PC-3 (cell line): ENCODE measurements at regions not wholly inside any gene's neighbourhood (a gene's known extent, or its start where the extent isn't known, plus 50 kb on each side); places are given as distances from the start of the nearest gene placed in this dataset.

Source experiments
- ATAC-seq: fragments of 200-7000 bp; cut with Tn5 transposase; 2 replicates; pipeline ENCODE4 v1.9.1; 2020; ENCODE audit warnings: mild to moderate bottlenecking, moderate library complexity
- BruUV-seq: library from RNA; stranded (reverse); fragments of 400-500 nt; replicated peaks from 2 replicates; lab custom pipeline; 2021; lab: Mats Ljungman, UMichigan
- CTCF ChIA-PET: fragments of 300-600 bp; sonication (Branson Sonifier 250); formaldehyde crosslinking; loops from one replicate; lab custom pipeline; 2022; ENCODE audit warnings: antibody characterized with exemption; lab: Charles Lee
- POLR2A ChIA-PET: fragments of 300-600 bp; sonication (Branson Sonifier 250); formaldehyde crosslinking; loops from one replicate; lab custom pipeline; 2022; ENCODE audit warnings: antibody characterized with exemption; ENCODE audit not compliant: unreplicated experiment; lab: Charles Lee
- DNase-seq: peaks from one replicate; pipeline ENCODE4 v3.0.0-alpha.2; 2015
- H2AFZ ChIP-seq: fragments of 300-600 bp; sonication (generic); 2 replicates; pipeline ENCODE4 v1.6.0; 2016; ENCODE audit warnings: antibody characterized with exemption, low read length
- H3F3A ChIP-seq: fragments of 300-600 bp; sonication (generic); one replicate; pipeline ENCODE4 v1.6.0; 2017; ENCODE audit warnings: antibody characterized with exemption, low read length, control low read depth, mild to moderate bottlenecking; ENCODE audit not compliant: unreplicated experiment
- H3K27ac ChIP-seq: fragments of 300-600 bp; sonication (generic); 2 replicates; pipeline ENCODE4 v1.5.1; 2016; ENCODE audit warnings: mild to moderate bottlenecking, low read length
- H3K27me3 ChIP-seq: fragments of 300-600 bp; sonication (generic); 2 replicates; pipeline ENCODE4 v1.6.1; 2016; ENCODE audit warnings: low read length, mixed read lengths
- H3K36me3 ChIP-seq: fragments of 300-600 bp; sonication (generic); 2 replicates; pipeline ENCODE4 v1.6.1; 2016; ENCODE audit warnings: low read depth, mixed run types, low read length, mixed read lengths
- H3K4me1 ChIP-seq: fragments of 300-600 bp; sonication (generic); 2 replicates; pipeline ENCODE4 v1.5.1; 2016; ENCODE audit warnings: low read length; ENCODE audit not compliant: insufficient read depth
- H3K4me2 ChIP-seq: fragments of 300-600 bp; sonication (generic); 2 replicates; pipeline ENCODE4 v1.6.0; 2016; ENCODE audit warnings: low read length
- H3K4me3 ChIP-seq: fragments of 300-600 bp; sonication (generic); 2 replicates; pipeline ENCODE4 v1.5.1; 2016; ENCODE audit warnings: mild to moderate bottlenecking, low read length, mixed read lengths
- H3K79me2 ChIP-seq: fragments of 300-600 bp; sonication (generic); 2 replicates; pipeline ENCODE4 v1.6.1; 2017; ENCODE audit warnings: low read length, mixed read lengths
- H3K9ac ChIP-seq: fragments of 300-600 bp; sonication (generic); 2 replicates; pipeline ENCODE4 v1.6.0; 2016; ENCODE audit warnings: mild to moderate bottlenecking, low read length
- H3K9me2 ChIP-seq: fragments of 300-600 bp; sonication (generic); replicated peaks from 2 replicates; pipeline ENCODE4 v1.6.1; 2016; ENCODE audit warnings: mixed run types, low read length, mixed read lengths
- H3K9me3 ChIP-seq: fragments of 300-600 bp; sonication (generic); 2 replicates; pipeline ENCODE4 v1.6.1; 2016; ENCODE audit warnings: low read length, mixed read lengths
- H4K20me1 ChIP-seq: fragments of 300-600 bp; sonication (generic); 2 replicates; pipeline ENCODE4 v1.6.1; 2016; ENCODE audit warnings: low read length, mixed read lengths
- CTCF ChIP-seq: fragments of 300-600 bp; sonication (generic); conservative IDR thresholded peaks from 2 replicates; pipeline ENCODE4 v1.5.1; 2017; ENCODE audit warnings: antibody characterized with exemption, low read depth, mild to moderate bottlenecking, low read length
- EZH2 ChIP-seq: fragments of 300-600 bp; sonication (generic); IDR thresholded peaks from one replicate; pipeline ENCODE4 v1.6.1; 2017; ENCODE audit warnings: antibody characterized with exemption, mild to moderate bottlenecking, low read length; ENCODE audit not compliant: unreplicated experiment
- EZH2phosphoT487 ChIP-seq: fragments of 300-600 bp; sonication (generic); IDR thresholded peaks from 2 replicates; pipeline ENCODE4 v1.6.1; 2018; ENCODE audit warnings: mild to moderate bottlenecking, antibody characterized with exemption, low read length, borderline replicate concordance
- intact Hi-C: fragments of 100-400 bp; cut with micrococcal nuclease; formaldehyde crosslinking; loops from 2 replicates; pipeline ENCODE4 v1.9.0; 2023

GRCh38 chr6:141884850-141885249, 247.9 kb upstream of the GJE1 start:
- ChIA-PET CTCF (no interaction called here), POLR2A (no interaction called here)
- ATAC-seq: no peak

GRCh38 chr6:141878686-141879085, 254.0 kb upstream of the GJE1 start:
- no peaks in the 10 kb centered on the region for H3K36me3 ChIP-seq
- no peak for TF ChIP-seq EZH2phosphoT487
- no peak for TF ChIP-seq EZH2
- no peak for TF ChIP-seq CTCF
- H4K20me1 ChIP-seq: no peaks in the 10 kb centered on the region
- ChIA-PET CTCF (no interaction called here), POLR2A (no interaction called here)
- DNase-seq (no peak), ATAC-seq (no peak)
- no peak overlapping the region for H2AFZ ChIP-seq
- intact Hi-C loops: no loop called here
- no peaks in the 10 kb centered on the region for H3K79me2 ChIP-seq
- BruUV-seq: no TSS peak
- no peak overlapping the region for H3K9ac ChIP-seq
- no peaks in the 10 kb centered on the region for H3F3A ChIP-seq
- H3K27ac ChIP-seq: no peak overlapping the region
- no peaks in the 10 kb centered on the region for H3K9me2 ChIP-seq
- no peaks in the 10 kb centered on the region for H3K4me1 ChIP-seq
- H3K4me2 ChIP-seq: no peak overlapping the region
- no peak overlapping the region for H3K4me3 ChIP-seq
- H3K27me3 ChIP-seq: no peaks in the 10 kb centered on the region
- H3K9me3 ChIP-seq: no peaks in the 10 kb centered on the region

More at GRCh38 chr6:141884850-141885249, 247.9 kb upstream of the GJE1 start:
- H3K27ac ChIP-seq: no peak overlapping the region
- H3K79me2 ChIP-seq: no peaks in the 10 kb centered on the region
- no peaks in the 10 kb centered on the region for H3F3A ChIP-seq
- H2AFZ ChIP-seq: no peak overlapping the region
- no peak overlapping the region for H3K9ac ChIP-seq
- TF ChIP-seq CTCF: no peak
- TF ChIP-seq EZH2phosphoT487: no peak
- TF ChIP-seq EZH2: no peak
- no peaks in the 10 kb centered on the region for H4K20me1 ChIP-seq
- DNase-seq: no peak
- H3K4me1 ChIP-seq: no peaks in the 10 kb centered on the region
- no peak overlapping the region for H3K4me3 ChIP-seq
- H3K36me3 ChIP-seq: no peaks in the 10 kb centered on the region
- no peak overlapping the region for H3K4me2 ChIP-seq
- BruUV-seq: no TSS peak
- H3K9me2 ChIP-seq: no peaks in the 10 kb centered on the region
- H3K9me3 ChIP-seq: no peaks in the 10 kb centered on the region
- no peaks in the 10 kb centered on the region for H3K27me3 ChIP-seq
- intact Hi-C loops: no loop called here

- DNase-seq: no peak
- intact Hi-C loops: no loop called here
Observed at GRCh38 chr6:141877275-141877983, 255.3 kb upstream of the GJE1 start.

More at GRCh38 chr6:141877275-141877983, 255.3 kb upstream of the GJE1 start:
- POLR2A ChIA-PET: no interaction called here
- H3K4me2 ChIP-seq: no peak overlapping the region
- H3K27me3 ChIP-seq: no peaks in the 10 kb centered on the region
- H3K4me1 ChIP-seq: no peaks in the 10 kb centered on the region
- H3F3A ChIP-seq: no peaks in the 10 kb centered on the region
- ATAC-seq: no peak
- H3K27ac ChIP-seq: no peak overlapping the region
- CTCF ChIA-PET: no interaction called here
- no peaks in the 10 kb centered on the region for H3K36me3 ChIP-seq
- no peak overlapping the region for H3K4me3 ChIP-seq
- H2AFZ ChIP-seq: no peak overlapping the region
- BruUV-seq: no TSS peak
- no peak for TF ChIP-seq EZH2
- TF ChIP-seq CTCF: no peak
- TF ChIP-seq EZH2phosphoT487: no peak
- H4K20me1 ChIP-seq: no peaks in the 10 kb centered on the region
- no peaks in the 10 kb centered on the region for H3K79me2 ChIP-seq
- no peak overlapping the region for H3K9ac ChIP-seq
- H3K9me3 ChIP-seq: no peaks in the 10 kb centered on the region
- no peaks in the 10 kb centered on the region for H3K9me2 ChIP-seq
